ENCODE measurements at regions not wholly inside any gene's neighbourhood (a gene's known extent, or its start where the extent isn't known, plus 50 kb on each side); places are given as distances from the start of the nearest gene placed in this dataset.
A peak's percentile ranks its signal among the peaks of the same experiment; 100 is the strongest.

DNA sequence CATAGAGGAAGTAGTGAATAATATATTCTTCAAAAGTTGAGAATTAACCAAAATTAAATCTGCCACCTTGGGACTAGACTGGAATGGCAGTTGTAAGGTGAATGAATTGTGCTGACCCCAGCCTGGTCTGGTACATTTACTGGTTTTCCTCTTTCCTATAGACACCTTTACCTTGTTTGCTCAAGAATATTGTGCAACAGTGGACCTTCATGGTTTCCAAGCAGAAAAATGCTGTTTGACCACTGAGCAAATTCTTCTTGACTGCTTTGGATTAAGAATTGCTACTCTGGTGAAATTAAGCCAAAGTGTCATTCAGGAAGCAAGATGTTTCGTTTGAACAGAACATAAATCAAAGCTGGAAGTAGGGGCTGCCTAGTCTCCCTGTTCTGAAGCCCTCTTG, 156.6 kb upstream of the TAB2 start:
- Mint-ChIP-seq H3K36me3 (peaks cover 5% of the 10 kb centered on the region), H3K27ac (no peak overlapping the region)
- DNase-seq (ENCODE audit: low spot score in 2 of 2) = no peak

GRCh38 chr6:149162924-149163323, 154.6 kb upstream of the TAB2 start:
- DNase-seq (ENCODE audit: low spot score in 2 of 2) (no peak), ATAC-seq (no peak)
- H3K4me3 Mint-ChIP-seq = no peak overlapping the region
- peaks cover 10% of the 10 kb centered on the region for H3K4me1 Mint-ChIP-seq
- no peaks in the 10 kb centered on the region for H3K36me3 Mint-ChIP-seq
- H3K9me3 Mint-ChIP-seq = no peaks in the 10 kb centered on the region
- no peak overlapping the region for H3K27ac Mint-ChIP-seq

More for the DNA sequence above, 156.6 kb upstream of the TAB2 start:
- Mint-ChIP-seq H3K4me3 (no peak overlapping the region), H3K4me1 (no peaks in the 10 kb centered on the region), H3K9me3 (no peaks in the 10 kb centered on the region)
- ATAC-seq = no peak

DNA sequence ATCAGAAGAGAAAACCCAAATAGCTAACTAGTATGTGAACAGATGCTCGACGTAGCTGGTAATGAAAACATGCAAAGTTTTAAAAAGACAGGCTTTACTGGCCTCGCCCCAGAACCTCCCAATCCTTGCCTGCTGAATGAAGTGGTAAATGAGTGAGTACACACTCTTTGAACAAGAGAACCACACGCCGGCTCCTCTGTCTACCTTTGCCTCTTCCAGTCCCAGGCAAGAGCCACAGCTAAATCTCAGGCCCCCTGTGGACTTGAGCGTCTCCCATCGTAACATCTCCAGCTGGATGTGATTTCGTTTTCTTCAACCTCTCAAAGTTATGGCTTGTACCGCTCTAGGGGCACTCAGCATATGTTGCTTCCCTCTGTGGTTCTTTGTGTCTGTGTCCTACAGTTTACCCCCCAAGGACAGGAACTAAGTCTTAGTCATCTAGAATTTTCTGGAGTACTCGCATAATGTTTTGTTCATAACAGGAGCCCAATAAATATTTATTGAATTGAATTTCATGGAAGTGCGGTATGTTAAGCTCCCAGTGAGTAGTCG, 153.2 kb upstream of the TAB2 start:
- no peak for ATAC-seq

DNA sequence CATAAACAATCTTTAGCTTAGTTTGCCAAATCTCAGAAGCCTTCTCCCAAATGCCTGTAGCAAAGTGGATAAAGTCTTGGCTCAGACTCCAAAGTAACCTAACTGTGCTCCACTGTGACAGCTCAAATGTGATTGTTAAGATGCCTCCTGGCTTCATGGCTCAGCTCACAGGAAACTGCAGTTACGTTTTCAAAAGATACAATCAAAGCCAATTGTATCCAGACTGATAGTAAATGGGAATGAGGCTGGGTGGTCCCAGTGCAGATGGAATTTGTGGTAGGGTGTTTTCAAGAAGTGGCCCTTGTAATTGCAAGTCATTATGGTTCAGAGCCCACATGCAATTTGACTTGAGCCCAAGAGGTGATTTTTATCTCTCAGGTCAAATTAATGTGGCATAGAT, 151.2 kb upstream of the TAB2 start:
- ATAC-seq (no peak), DNase-seq (ENCODE audit: low spot score in 2 of 2) (no peak)
- H3K27ac Mint-ChIP-seq = no peak overlapping the region

More for the DNA sequence above, 153.2 kb upstream of the TAB2 start:
- no peak for DNase-seq (ENCODE audit: low spot score in 2 of 2)
- H3K4me1 Mint-ChIP-seq = peaks cover 21% of the 10 kb centered on the region
- no peaks in the 10 kb centered on the region for H3K36me3 Mint-ChIP-seq
- no peak overlapping the region for H3K4me3 Mint-ChIP-seq
- no peak overlapping the region for H3K27ac Mint-ChIP-seq
- H3K9me3 Mint-ChIP-seq = peaks cover 4% of the 10 kb centered on the region

GRCh38 chr6:149166747-149167146, 150.8 kb upstream of the TAB2 start:
- ATAC-seq = no peak
- no peak for DNase-seq (ENCODE audit: low spot score in 2 of 2)
- H3K36me3 Mint-ChIP-seq = peaks cover 5% of the 10 kb centered on the region
- H3K9me3 Mint-ChIP-seq = peaks cover 4% of the 10 kb centered on the region
- H3K4me3 Mint-ChIP-seq = no peak overlapping the region
- H3K4me1 Mint-ChIP-seq = peaks cover 45% of the 10 kb centered on the region
- H3K27ac Mint-ChIP-seq = no peak overlapping the region

More for the DNA sequence above, 151.2 kb upstream of the TAB2 start:
- Mint-ChIP-seq H3K36me3 (peaks cover 5% of the 10 kb centered on the region), H3K4me3 (no peak overlapping the region), H3K9me3 (peaks cover 4% of the 10 kb centered on the region), H3K4me1 (peaks cover 41% of the 10 kb centered on the region)

- peaks cover 60% of the 10 kb centered on the region for H3K4me1 Mint-ChIP-seq
- peak; percentile 65 for ATAC-seq
- DNase-seq (ENCODE audit: low spot score in 2 of 2) = no peak
- peaks cover 4% of the 10 kb centered on the region for H3K9me3 Mint-ChIP-seq
- peaks cover 5% of the 10 kb centered on the region for H3K36me3 Mint-ChIP-seq
- H3K4me3 Mint-ChIP-seq = peak overlapping the region; percentile 73
- peak overlapping the region; percentile 95 for H3K27ac Mint-ChIP-seq
Observed at GRCh38 chr6:149168968-149169367, 148.5 kb upstream of the TAB2 start.

GRCh38 chr6:149169761-149170511, 147.6 kb upstream of the TAB2 start:
- ATAC-seq (peak; percentile 83), DNase-seq (ENCODE audit: low spot score in 2 of 2) (peak in 1 of 2 donors; percentile 72)
- peak overlapping the region; percentile 73 for H3K4me3 Mint-ChIP-seq
- peak overlapping the region; percentile 95 for H3K27ac Mint-ChIP-seq
- peaks cover 5% of the 10 kb centered on the region for H3K36me3 Mint-ChIP-seq
- H3K9me3 Mint-ChIP-seq = peaks cover 4% of the 10 kb centered on the region
- peaks cover 64% of the 10 kb centered on the region for H3K4me1 Mint-ChIP-seq

- peaks cover 66% of the 10 kb centered on the region for H3K4me1 Mint-ChIP-seq
- ATAC-seq = peak; percentile 31
- H3K27ac Mint-ChIP-seq = peak overlapping the region; percentile 95
- H3K36me3 Mint-ChIP-seq = peaks cover 5% of the 10 kb centered on the region
- DNase-seq (ENCODE audit: low spot score in 2 of 2) = no peak
- H3K9me3 Mint-ChIP-seq = peaks cover 4% of the 10 kb centered on the region
- H3K4me3 Mint-ChIP-seq = peak overlapping the region; percentile 73
Observed at GRCh38 chr6:149170564-149171452, 146.7 kb upstream of the TAB2 start.

DNA sequence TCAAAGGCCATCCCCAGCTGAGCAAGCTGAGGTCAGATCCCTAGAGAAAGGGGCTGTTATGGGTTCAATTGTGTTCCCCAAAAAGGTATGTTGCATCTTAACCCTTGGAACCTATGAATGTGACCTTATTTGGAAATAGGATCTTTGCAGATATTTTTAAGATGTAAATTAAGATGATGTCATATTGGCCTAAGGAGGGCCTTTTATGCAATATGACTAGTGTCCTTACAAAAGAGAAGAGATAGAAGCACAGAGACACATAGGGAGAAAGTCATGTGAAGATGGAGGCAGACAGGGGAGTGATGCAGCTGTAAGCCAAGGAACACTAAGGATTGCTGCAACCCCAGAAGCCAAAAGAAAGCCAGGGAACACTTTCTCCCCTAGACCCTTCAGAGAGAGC, 144.3 kb upstream of the TAB2 start:
- ATAC-seq (no peak), DNase-seq (ENCODE audit: low spot score in 2 of 2) (no peak)
- peaks cover 56% of the 10 kb centered on the region for H3K4me1 Mint-ChIP-seq
- no peak overlapping the region for H3K4me3 Mint-ChIP-seq
- H3K36me3 Mint-ChIP-seq = peaks cover 5% of the 10 kb centered on the region
- H3K27ac Mint-ChIP-seq = no peak overlapping the region
- H3K9me3 Mint-ChIP-seq = peaks cover 7% of the 10 kb centered on the region

DNA sequence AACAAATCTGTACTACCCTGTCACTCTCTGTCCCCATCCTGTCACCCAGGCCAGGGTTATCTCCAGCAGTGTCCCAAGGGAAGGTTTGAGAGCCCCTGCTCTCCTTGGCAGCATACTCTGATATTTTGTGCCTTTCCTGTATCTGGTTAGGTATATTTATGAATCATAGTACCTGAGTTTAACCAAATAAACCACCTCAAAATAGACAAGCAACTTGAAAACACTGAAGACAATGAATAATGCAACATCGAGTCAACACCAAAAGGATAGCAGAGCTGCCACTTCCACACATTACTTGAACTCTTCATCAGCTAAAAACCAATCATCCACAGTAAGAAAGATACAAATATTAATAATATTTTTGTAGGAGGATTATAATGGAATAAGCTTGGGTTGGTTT, 142.6 kb upstream of the TAB2 start:
- H3K4me3 Mint-ChIP-seq = no peak overlapping the region
- no peak for ATAC-seq
- DNase-seq (ENCODE audit: low spot score in 2 of 2) = no peak
- no peak overlapping the region for H3K27ac Mint-ChIP-seq
- H3K9me3 Mint-ChIP-seq = peaks cover 2% of the 10 kb centered on the region
- peaks cover 44% of the 10 kb centered on the region for H3K4me1 Mint-ChIP-seq
- H3K36me3 Mint-ChIP-seq = peaks cover 5% of the 10 kb centered on the region

DNA sequence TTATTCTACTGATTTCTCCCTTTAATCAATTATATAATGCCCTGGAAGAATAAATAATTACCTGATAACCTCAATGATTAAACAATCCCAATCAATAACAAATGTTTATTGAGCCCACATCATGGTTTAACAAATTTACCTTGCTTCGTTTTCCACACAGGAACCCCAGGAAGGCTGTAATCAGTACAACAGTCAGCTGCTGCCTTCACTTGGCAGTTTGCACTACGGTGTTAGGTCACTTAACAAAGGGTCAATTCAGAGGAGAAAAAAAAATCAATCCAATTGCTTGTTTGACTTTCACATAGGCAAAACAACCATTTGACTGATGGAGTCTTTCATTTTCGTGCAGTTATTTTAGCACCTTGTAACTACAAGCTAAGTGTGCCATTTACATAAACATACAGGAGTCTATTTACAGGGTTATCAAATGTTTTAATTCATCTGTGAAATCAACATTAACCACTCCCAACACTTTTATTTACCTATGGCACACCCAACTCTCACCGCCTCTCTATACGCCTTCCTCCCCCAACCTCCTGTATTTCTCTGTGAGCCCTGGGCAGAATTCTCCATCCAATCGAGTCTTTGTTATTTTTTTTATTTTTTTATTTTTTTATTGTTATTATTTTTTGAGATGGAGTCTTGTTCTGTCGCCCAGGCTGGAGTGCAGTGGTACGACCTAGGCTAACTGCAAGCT, 140.4 kb upstream of the TAB2 start:
- Mint-ChIP-seq H3K9me3 (peaks cover 2% of the 10 kb centered on the region), H3K4me1 (peaks cover 27% of the 10 kb centered on the region), H3K36me3 (no peaks in the 10 kb centered on the region), H3K4me3 (no peak overlapping the region), H3K27ac (no peak overlapping the region)
- DNase-seq (ENCODE audit: low spot score in 2 of 2) (no peak), ATAC-seq (no peak)

DNA sequence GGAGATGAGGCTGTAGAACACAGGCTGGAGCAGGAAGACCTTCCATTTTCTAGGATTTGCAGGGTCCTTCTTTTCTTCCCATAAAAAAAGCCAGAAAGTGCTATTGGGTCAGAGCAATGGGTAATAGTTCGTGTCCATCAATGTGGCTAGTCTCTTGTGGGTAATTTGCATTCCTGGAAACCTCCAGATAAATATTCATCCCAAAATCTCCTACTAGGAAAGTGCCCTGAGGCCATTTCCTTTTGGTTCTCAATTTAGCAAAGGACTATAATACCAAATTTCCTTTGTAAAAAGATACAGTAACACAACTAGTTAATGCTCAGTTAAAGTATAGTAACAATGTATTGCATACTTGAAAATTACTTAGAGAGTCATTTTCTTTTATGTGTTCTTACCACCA, 138.1 kb upstream of the TAB2 start:
- DNase-seq (ENCODE audit: low spot score in 2 of 2) (no peak), ATAC-seq (no peak)
- Mint-ChIP-seq H3K4me1 (peaks cover 11% of the 10 kb centered on the region), H3K9me3 (peaks cover 4% of the 10 kb centered on the region), H3K27ac (no peak overlapping the region), H3K4me3 (no peak overlapping the region), H3K36me3 (no peaks in the 10 kb centered on the region)

DNA sequence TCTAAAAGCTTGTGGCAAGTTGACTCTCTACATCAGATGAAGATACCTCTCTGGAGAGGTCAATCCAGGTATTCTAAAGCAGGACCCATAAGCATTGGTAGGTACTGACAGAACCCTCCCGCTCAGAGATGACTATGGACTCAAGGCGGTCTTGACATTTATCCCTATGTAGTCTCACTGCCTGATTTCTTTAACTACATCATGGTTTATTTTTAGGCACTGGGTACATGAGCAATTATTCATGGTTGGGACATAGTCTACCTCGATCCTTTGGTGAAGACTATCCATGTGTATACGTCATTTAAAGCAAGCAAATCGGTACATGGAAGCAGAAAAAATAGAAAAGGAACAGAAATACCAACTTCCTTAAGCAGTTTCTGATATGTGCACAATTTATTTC, 136.2 kb upstream of the TAB2 start:
- Mint-ChIP-seq H3K9me3 (peaks cover 5% of the 10 kb centered on the region), H3K36me3 (no peaks in the 10 kb centered on the region), H3K4me1 (peaks cover 6% of the 10 kb centered on the region), H3K27ac (no peak overlapping the region), H3K4me3 (no peak overlapping the region)
- ATAC-seq = no peak
- no peak for DNase-seq (ENCODE audit: low spot score in 2 of 2)

- Mint-ChIP-seq H3K4me1 (peaks cover 6% of the 10 kb centered on the region), H3K36me3 (no peaks in the 10 kb centered on the region), H3K4me3 (no peak overlapping the region), H3K27ac (no peak overlapping the region), H3K9me3 (peaks cover 3% of the 10 kb centered on the region)
- no peak for ATAC-seq
- DNase-seq (ENCODE audit: low spot score in 2 of 2) = no peak
Observed at GRCh38 chr6:149182262-149182661, 135.2 kb upstream of the TAB2 start.

GRCh38 chr6:149184523-149184922, 133.0 kb upstream of the TAB2 start:
- no peak for DNase-seq (ENCODE audit: low spot score in 2 of 2)
- peaks cover 3% of the 10 kb centered on the region for H3K9me3 Mint-ChIP-seq
- no peaks in the 10 kb centered on the region for H3K36me3 Mint-ChIP-seq
- no peak for ATAC-seq
- H3K4me3 Mint-ChIP-seq = no peak overlapping the region
- H3K27ac Mint-ChIP-seq = no peak overlapping the region
- no peaks in the 10 kb centered on the region for H3K4me1 Mint-ChIP-seq

Measured in stimulated activated effector memory CD8-positive, alpha-beta T cell treated with anti-CD3 and anti-CD28 coated beads, Interleukin-12 subunit alpha, Interleukin-12 subunit beta, amount 100 ng/mL, for 72 hours (primary cell).